ENCODE measurements at regions not wholly inside any gene's neighbourhood (a gene's known extent, or its start where the extent isn't known, plus 50 kb on each side); places are given as distances from the start of the nearest gene placed in this dataset.

DNA sequence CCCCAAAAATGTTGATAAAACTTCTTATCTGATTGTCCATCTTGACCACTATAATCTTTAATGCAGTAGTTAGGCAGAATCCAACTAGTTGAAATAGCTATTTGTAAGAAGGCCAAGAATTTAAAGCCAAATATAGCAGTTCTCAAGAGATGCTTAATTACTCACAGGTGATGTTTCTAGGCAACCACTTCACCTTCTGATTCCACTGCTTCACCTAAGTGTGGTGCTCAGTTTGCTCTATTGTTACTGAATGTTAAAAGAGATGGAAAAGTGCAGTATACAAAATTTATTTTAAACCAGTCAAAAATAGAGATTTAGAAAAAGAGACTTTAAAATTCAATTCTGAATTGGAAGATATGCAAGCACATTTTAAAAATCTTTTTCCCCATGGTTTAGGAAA lies 539.4 kb downstream of the ZNF804A start:
- ChIA-PET POLR2A (no interaction called here), CTCF (no interaction called here)
- Histone ChIP-seq H3K27me3 (ENCODE audit: insufficient read depth) (no peaks in the 10 kb centered on the region), H3K9ac (no peak overlapping the region), H3K4me1 (ENCODE audit: control insufficient read depth in 1 of 2, insufficient read depth in 2 of 2, low read depth in 1 of 2, low read length in 1 of 2) (no peaks in the 10 kb centered on the region), H3K4me3 (ENCODE audit: low read depth in 2 of 2, low read length in 1 of 2) (no peak overlapping the region), H3K79me2 (ENCODE audit: insufficient read depth) (no peaks in the 10 kb centered on the region), H3K36me3 (replicated peaks in 1 of 2; ENCODE audit: control insufficient read depth in 1 of 2, insufficient read depth in 2 of 2, low read length in 1 of 2) (no peaks in the 10 kb centered on the region), H3K4me2 (no peak overlapping the region), H3F3A (replicated peaks; ENCODE audit: insufficient read depth) (no peaks in the 10 kb centered on the region), H2AFZ (ENCODE audit: low read depth) (no peak overlapping the region), H3K9me2 (no peaks in the 10 kb centered on the region), H3K27ac (ENCODE audit: low read depth in 2 of 2, low read length in 1 of 2) (no peak overlapping the region), H3K9me3 (no peaks in the 10 kb centered on the region), H4K20me1 (ENCODE audit: insufficient read depth) (no peaks in the 10 kb centered on the region)
- DNase-seq, result no peak
- TF ChIP-seq, protein P1, sequence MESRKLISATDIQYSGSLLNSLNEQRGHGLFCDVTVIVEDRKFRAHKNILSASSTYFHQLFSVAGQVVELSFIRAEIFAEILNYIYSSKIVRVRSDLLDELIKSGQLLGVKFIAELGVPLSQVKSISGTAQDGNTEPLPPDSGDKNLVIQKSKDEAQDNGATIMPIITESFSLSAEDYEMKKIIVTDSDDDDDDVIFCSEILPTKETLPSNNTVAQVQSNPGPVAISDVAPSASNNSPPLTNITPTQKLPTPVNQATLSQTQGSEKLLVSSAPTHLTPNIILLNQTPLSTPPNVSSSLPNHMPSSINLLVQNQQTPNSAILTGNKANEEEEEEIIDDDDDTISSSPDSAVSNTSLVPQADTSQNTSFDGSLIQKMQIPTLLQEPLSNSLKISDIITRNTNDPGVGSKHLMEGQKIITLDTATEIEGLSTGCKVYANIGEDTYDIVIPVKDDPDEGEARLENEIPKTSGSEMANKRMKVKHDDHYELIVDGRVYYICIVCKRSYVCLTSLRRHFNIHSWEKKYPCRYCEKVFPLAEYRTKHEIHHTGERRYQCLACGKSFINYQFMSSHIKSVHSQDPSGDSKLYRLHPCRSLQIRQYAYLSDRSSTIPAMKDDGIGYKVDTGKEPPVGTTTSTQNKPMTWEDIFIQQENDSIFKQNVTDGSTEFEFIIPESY (IDR thresholded peaks at IDR 0.05; ENCODE audit: borderline replicate concordance, low read depth), result no peak
- TF ChIP-seq SIN3A (IDR thresholded peaks at IDR 0.05; ENCODE audit: borderline replicate concordance, low read depth, low read length), result no peak
- no peak for TF ChIP-seq SMC3 (IDR thresholded peaks at IDR 0.05; ENCODE audit: low read depth, low read length)
- TF ChIP-seq, protein P2, sequence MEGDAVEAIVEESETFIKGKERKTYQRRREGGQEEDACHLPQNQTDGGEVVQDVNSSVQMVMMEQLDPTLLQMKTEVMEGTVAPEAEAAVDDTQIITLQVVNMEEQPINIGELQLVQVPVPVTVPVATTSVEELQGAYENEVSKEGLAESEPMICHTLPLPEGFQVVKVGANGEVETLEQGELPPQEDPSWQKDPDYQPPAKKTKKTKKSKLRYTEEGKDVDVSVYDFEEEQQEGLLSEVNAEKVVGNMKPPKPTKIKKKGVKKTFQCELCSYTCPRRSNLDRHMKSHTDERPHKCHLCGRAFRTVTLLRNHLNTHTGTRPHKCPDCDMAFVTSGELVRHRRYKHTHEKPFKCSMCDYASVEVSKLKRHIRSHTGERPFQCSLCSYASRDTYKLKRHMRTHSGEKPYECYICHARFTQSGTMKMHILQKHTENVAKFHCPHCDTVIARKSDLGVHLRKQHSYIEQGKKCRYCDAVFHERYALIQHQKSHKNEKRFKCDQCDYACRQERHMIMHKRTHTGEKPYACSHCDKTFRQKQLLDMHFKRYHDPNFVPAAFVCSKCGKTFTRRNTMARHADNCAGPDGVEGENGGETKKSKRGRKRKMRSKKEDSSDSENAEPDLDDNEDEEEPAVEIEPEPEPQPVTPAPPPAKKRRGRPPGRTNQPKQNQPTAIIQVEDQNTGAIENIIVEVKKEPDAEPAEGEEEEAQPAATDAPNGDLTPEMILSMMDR (IDR thresholded peaks at IDR 0.05), result no peak
- no peak for TF ChIP-seq POLR2AphosphoS5 (IDR thresholded peaks at IDR 0.05; ENCODE audit: low read depth, low read length)
- TF ChIP-seq, protein P3, sequence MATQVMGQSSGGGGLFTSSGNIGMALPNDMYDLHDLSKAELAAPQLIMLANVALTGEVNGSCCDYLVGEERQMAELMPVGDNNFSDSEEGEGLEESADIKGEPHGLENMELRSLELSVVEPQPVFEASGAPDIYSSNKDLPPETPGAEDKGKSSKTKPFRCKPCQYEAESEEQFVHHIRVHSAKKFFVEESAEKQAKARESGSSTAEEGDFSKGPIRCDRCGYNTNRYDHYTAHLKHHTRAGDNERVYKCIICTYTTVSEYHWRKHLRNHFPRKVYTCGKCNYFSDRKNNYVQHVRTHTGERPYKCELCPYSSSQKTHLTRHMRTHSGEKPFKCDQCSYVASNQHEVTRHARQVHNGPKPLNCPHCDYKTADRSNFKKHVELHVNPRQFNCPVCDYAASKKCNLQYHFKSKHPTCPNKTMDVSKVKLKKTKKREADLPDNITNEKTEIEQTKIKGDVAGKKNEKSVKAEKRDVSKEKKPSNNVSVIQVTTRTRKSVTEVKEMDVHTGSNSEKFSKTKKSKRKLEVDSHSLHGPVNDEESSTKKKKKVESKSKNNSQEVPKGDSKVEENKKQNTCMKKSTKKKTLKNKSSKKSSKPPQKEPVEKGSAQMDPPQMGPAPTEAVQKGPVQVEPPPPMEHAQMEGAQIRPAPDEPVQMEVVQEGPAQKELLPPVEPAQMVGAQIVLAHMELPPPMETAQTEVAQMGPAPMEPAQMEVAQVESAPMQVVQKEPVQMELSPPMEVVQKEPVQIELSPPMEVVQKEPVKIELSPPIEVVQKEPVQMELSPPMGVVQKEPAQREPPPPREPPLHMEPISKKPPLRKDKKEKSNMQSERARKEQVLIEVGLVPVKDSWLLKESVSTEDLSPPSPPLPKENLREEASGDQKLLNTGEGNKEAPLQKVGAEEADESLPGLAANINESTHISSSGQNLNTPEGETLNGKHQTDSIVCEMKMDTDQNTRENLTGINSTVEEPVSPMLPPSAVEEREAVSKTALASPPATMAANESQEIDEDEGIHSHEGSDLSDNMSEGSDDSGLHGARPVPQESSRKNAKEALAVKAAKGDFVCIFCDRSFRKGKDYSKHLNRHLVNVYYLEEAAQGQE (IDR thresholded peaks at IDR 0.05; ENCODE audit: low read depth, low read length), result no peak
- TF ChIP-seq FOSL2 (IDR thresholded peaks at IDR 0.05; ENCODE audit: borderline replicate concordance, low read depth), result no peak
- TF ChIP-seq, protein P4, sequence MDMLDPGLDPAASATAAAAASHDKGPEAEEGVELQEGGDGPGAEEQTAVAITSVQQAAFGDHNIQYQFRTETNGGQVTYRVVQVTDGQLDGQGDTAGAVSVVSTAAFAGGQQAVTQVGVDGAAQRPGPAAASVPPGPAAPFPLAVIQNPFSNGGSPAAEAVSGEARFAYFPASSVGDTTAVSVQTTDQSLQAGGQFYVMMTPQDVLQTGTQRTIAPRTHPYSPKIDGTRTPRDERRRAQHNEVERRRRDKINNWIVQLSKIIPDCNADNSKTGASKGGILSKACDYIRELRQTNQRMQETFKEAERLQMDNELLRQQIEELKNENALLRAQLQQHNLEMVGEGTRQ (IDR thresholded peaks at IDR 0.05; ENCODE audit: borderline replicate concordance, low read depth, low read length), result no peak
- TF ChIP-seq, protein P5, sequence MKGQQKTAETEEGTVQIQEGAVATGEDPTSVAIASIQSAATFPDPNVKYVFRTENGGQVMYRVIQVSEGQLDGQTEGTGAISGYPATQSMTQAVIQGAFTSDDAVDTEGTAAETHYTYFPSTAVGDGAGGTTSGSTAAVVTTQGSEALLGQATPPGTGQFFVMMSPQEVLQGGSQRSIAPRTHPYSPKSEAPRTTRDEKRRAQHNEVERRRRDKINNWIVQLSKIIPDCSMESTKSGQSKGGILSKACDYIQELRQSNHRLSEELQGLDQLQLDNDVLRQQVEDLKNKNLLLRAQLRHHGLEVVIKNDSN (IDR thresholded peaks at IDR 0.05; ENCODE audit: borderline replicate concordance, low read depth), result no peak
- TF ChIP-seq, protein P6, sequence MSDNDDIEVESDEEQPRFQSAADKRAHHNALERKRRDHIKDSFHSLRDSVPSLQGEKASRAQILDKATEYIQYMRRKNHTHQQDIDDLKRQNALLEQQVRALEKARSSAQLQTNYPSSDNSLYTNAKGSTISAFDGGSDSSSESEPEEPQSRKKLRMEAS (IDR thresholded peaks at IDR 0.05; ENCODE audit: low read depth), result no peak
- TF ChIP-seq, protein P7, sequence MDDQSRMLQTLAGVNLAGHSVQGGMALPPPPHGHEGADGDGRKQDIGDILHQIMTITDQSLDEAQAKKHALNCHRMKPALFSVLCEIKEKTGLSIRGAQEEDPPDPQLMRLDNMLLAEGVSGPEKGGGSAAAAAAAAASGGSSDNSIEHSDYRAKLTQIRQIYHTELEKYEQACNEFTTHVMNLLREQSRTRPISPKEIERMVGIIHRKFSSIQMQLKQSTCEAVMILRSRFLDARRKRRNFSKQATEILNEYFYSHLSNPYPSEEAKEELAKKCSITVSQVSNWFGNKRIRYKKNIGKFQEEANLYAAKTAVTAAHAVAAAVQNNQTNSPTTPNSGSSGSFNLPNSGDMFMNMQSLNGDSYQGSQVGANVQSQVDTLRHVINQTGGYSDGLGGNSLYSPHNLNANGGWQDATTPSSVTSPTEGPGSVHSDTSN (IDR thresholded peaks at IDR 0.05), result no peak
- TF ChIP-seq ELF1 (IDR thresholded peaks at IDR 0.05), result no peak
- TF ChIP-seq GABPA (IDR thresholded peaks at IDR 0.05; ENCODE audit: low read depth), result no peak
- TF ChIP-seq TAF1 (IDR thresholded peaks at IDR 0.05; ENCODE audit: borderline replicate concordance, low read depth, low read length), result no peak
- TF ChIP-seq, protein P8, sequence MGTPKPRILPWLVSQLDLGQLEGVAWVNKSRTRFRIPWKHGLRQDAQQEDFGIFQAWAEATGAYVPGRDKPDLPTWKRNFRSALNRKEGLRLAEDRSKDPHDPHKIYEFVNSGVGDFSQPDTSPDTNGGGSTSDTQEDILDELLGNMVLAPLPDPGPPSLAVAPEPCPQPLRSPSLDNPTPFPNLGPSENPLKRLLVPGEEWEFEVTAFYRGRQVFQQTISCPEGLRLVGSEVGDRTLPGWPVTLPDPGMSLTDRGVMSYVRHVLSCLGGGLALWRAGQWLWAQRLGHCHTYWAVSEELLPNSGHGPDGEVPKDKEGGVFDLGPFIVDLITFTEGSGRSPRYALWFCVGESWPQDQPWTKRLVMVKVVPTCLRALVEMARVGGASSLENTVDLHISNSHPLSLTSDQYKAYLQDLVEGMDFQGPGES (IDR thresholded peaks at IDR 0.05; ENCODE audit: low read depth, low read length), result no peak
